Esophagus squamous epithelium (tissue), 4 donors: ENCODE measurements at regions not wholly inside any gene's neighbourhood (a gene's known extent, or its start where the extent isn't known, plus 50 kb on each side); places are given as distances from the start of the nearest gene placed in this dataset.

ENCODE experiments used
- CTCF ChIP-seq, 6 experiments: fragments of 450-650 bp in 4 of 6; fragments of 200-600 bp in 2 of 6; sonication (generic) in 2 of 6; IDR thresholded peaks; one replicate each; pipeline ENCODE4 v1.5.1; 2016 to 2019; ENCODE audit warnings: antibody characterized with exemption in 6 of 6, mild to moderate bottlenecking in 4 of 6, moderate library complexity in 4 of 6
- POLR2A ChIP-seq, 4 donors: fragments of 450-650 bp; IDR thresholded peaks; one replicate each; pipeline ENCODE4 v1.6.1; 2017; ENCODE audit warnings: antibody characterized with exemption in 4 of 4, mild to moderate bottlenecking in 4 of 4, moderate library complexity in 3 of 4

- no peak for TF ChIP-seq POLR2A (IDR thresholded peaks at IDR 0.05)
- no peak for TF ChIP-seq CTCF (IDR thresholded peaks at IDR 0.05)
These were observed 378.1 kb upstream of the TMPO start for GRCh38 chr12:98137278-98137677.
